GOT3 (cell line): ENCODE measurements at regions not wholly inside any gene's neighbourhood (a gene's known extent, or its start where the extent isn't known, plus 50 kb on each side); places are given as distances from the start of the nearest gene placed in this dataset.
A peak's percentile ranks its signal among the peaks of the same experiment; 100 is the strongest.

ENCODE experiments used
- DNase-seq: peaks from one replicate; lab custom pipeline; 2025; ENCODE audit warnings: mixed read lengths; lab: John Stamatoyannopoulos, UW

DNA sequence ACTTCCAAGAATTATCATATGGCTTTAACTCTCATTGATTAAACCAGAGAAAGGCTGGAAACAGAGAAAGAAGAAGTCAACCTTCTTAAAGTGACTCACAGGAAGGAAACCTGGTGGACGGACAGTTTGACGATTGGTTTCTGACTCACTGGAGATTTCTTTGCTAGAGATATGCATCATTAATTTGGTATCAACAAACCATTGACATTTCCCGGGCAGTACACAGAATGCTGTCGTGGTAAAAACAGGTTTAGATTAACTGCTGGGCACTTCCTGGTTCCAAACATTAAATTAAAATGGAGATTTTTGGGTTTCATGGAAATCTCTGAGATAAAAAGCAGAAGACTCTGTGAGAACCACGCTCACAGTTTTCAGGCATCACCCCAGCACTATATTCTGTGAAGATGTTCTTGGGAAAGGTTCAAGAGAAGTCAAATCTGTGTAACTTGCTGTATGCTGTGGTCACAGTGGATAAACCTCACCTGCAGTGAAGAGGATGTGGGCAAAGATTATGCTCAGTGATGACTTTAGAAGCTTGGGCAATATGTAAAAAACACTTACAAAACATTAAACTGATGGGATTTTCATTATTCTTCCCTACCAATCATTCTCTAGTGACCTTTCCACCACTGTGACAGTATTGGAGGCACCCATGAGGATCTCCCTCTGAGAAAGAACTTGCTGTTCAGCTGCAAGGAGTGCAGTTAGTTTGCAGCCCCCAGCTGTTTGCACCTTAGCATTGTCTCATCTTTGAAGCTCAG is 61.1 kb upstream of the CD44 start:
- DNase-seq: no peak

DNA sequence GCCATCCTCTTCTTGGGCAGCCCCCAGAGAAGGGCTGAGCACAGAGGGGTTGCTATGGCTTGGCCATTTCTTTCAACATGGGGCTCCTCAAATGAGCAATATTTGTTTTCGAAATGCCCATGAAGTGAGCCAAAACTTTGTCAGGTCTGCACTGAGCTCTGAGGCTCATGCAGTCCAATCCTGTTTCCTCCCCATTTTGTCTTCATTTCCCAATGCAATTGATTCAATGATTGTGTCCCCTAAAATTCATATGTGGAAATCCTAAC is 60.6 kb upstream of the CD44 start:
- no peak for DNase-seq

DNA sequence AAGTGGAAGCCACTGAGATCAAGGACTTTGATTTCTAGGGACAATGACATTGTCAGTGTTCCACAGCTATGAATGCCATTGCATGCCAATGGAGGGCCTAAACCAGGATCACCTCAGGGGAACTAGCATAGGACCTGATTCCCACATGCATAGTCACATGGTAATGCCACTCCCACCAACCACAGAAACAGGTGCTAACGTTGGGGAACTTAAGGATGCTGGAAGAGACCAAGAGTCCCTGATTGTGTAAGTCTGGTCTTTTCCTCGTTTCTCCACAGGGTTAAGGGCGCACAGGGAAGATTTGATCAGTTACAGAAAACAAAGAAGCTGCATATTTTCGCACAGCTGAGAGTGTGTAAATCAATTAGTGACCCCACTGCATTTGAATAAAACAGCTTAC is 59.4 kb upstream of the CD44 start:
- DNase-seq: no peak

DNA sequence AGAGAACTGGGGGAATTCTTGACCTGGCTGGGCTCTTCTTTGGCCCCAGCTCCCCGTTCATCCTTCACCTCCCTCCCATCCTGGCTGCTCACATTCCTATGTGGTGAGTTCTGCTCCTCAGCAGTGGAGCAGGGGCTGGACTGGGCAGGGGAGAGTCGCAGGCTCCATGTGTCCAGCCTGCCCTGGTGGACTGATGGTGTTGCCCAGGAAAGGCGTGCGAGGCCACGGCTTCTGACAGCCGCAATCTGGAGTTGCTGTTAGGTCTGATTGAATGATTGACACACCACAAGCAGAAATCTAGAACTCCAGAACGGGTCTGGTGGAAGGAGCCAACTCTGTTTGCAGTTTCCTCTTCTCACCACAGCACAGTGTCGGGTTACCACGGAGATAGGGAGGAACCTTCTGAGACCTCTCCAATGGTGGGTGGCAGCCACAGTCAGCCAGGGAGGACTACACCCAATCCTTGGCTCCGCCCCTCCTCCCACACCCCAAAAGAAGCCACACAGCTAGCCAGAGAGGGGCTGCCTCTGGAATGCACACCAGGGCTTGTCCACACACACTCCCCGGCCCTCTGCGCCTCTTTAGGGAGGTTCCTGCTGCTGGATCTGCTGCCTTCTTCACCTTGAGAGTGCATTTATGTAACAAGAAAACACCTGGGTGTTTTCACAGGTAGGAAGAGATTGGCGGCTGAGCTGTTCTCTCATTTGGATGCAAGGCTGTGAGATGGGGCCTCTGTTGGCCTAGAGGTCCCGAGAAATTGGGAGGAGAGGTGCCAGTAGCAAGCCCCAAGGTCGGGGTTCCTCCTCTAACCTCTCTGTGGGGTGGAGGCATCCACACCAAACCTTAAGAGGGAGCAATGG is 56.4 kb upstream of the CD44 start:
- peak; percentile 37 for DNase-seq

DNA sequence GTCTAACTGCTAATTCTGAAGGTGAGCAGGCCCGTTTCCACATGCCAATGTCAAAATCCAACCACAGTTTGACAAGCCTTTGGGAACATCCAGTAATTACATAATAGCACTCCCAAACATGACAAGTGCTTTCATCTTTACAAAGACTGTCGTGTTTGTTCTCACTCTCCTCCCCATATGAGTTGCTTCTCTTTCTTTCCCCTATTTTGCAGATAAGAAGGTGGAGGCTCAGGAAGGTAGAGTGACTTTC is 55.9 kb upstream of the CD44 start:
- no peak for DNase-seq

DNA sequence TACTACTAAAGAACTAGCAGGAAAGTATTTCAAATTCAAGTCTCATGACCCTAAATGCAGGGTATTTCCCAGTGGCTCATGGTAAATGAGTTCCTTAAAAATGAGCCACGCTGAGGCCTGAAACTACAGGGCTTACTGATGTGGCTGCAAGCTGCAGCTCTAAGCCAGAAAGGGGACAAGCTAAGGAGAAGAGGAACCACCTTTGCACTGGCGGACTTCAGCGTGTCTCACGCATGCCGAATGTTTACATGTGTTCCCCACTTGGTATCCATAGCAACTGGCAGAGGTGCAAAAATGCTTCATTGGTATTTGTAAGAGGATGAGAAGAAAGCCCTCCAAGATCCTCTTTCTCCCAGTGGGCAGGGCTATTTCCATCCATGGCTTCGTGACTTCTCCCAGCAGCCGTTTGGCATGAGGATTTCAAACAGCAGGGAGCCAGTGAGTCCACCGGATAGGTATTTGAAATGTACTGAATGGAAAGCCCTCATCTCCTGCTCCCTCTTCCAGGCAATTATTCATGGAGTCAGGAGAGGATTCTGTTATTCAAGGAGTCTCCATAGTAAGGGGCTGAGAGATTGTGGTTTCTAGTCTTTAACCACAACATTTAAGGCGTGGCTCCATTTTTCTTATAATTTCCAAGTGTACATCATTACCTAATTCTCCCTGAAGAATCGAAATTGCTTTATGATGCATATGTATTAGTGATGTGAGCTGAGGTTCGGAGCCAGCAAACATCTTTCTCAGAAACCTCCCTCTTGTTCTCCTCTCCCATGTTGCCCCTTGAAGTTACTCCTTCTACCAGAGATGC is 55.3 kb upstream of the CD44 start:
- peak; percentile 82 for DNase-seq

DNA sequence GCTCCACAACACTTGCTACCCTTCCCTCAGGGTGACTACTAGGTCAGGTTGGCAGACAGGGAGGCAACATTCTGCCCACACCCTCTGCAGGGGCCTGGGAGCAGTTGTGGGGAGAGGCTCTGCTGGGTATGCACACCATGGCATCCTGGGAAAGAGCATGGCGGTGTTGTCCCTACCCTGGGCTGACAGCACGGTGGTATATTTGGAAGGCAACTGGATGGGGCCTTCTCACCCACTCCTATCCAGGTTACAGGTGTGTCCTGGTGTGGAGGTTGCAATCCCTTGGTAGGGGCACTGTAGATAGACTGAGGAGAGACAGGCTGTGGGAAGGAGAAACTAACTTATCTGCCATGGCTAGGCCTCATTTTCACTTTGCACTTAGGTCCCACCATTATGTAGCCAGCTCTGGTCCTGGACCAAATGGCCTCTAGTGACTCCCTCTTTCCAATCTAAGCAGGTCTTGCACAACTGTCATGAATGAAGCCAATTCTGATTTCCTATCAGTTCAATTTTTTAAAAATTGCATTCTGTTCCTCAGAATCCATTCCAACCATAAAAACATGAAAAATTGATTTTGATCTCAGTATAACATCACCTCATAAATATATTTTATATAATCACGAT is 54.0 kb upstream of the CD44 start:
- no peak for DNase-seq

DNA sequence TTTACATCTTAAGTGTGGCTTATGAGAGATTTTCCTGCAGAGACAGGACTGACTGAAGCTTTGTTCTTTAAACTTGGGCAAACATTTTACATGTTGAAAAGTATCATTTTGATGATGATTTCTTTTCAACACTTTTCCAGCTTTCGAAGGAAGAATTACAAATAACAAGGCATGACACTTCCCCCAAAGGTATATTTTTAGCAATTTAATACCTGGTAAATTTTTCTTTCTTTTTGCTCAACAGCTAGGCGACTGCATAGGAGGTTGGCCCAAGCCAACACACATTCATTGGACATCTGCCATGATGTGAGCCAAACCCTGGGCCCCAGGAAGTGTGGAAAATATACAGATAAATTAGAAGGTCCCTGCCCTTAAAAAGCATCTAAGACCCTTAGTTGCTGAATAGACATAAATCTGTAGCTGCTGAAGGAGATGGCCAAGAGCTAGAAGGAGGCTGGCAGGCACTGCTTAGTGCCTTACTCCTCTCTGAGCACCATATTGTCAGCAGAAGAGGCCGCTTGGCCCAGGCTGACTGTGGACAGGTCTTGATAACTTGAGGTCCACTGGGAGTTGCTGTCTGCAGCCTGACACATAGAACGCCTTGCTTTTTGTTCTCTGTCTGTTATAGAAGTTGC is 53.3 kb upstream of the CD44 start:
- no peak for DNase-seq

DNA sequence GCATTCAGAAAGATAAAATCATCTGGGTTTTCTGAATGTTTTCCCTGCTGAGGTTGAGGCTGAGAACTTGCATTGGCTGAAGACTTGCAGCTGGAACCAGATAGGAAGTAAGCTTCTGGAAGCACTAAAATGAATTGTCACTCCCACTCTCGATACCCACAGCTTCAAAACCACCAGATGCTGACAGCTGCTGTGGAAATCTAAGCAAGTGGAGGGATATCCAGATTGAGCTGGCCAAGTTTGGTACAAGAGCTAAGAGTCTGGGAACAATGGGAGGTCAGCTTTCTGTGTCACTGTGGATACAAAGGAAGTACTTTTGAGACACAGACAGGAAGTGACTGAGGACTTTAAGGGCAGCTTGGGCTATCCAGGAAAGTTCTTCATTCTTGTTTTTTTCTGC is 51.3 kb upstream of the CD44 start:
- no peak for DNase-seq

DNA sequence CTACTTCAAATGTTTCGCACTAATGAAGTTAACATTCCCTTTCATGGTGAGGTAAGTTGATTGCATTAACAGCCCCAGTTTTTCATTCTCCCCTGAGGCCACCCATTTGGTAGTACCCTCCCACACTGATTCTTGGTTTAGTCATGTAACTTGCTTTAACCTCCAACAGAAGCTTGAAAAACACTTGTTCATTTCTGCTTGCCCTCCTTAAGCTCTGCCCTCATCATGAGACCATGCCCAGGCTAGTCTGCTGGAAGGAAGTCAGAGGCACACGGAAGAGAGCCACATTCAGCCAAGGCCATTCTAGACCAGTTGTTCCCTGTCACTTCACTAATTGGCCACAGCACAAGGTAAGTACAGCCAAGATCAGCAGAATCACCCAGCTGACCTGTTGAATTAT is 50.7 kb upstream of the CD44 start:
- no peak for DNase-seq

DNA sequence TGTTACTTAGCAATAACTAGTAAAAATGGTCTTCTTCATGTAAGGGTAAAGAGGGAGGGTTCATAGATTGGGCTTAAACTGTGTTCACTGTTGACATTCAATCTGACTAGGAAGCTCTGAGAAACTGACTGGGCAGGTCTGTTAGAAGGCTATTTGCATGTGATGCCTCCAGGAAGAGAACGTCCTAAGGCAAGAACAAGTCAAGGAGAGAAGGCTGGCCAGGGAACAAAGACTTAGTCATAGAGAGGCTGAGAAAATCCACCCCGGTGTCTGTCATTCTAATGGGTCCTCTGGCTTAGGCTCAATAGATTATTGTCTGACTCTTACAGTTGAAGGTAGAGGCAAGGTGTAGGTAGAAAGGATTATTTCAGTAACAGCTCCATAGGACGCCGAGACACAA is 50.3 kb upstream of the CD44 start:
- DNase-seq: no peak
